ENCODE measurements at regions not wholly inside any gene's neighbourhood (a gene's known extent, or its start where the extent isn't known, plus 50 kb on each side); places are given as distances from the start of the nearest gene placed in this dataset.

- 6% methylated on average over 1 of the region's 1 CpG for WGBS (ENCODE audit: missing lambda C conversion rate)
- ATAC-seq (no peak), DNase-seq (ENCODE audit: low read depth in 1 of 2, low spot score in 1 of 2) (no peak), FAIRE-seq (no peak)
- no peak overlapping the region for H3K27ac ChIP-seq
- no peak overlapping the region for H3K4me2 ChIP-seq
- TF ChIP-seq CEBPB (IDR thresholded peaks at IDR 0.05) (no peak), RFX5 (IDR thresholded peaks at IDR 0.05) (no peak), RNF2 (IDR thresholded peaks at IDR 0.05; ENCODE audit: borderline replicate concordance, low read depth) (no peak), CHD2 (IDR thresholded peaks at IDR 0.05; ENCODE audit: low read length, partially characterized antibody) (no peak), TP53 (CRISPR knock-in tag; IDR thresholded peaks at IDR 0.05) (no peak), HOXB5 (CRISPR knock-in tag; IDR thresholded peaks at IDR 0.05) (no peak), HOXA7 (CRISPR knock-in tag; IDR thresholded peaks at IDR 0.05) (no peak), RCOR1 (IDR thresholded peaks at IDR 0.05; ENCODE audit: low read depth, low read length) (no peak), HDAC2 (IDR thresholded peaks at IDR 0.05) (no peak), FOSL2 (IDR thresholded peaks at IDR 0.05) (no peak), FOSL2 (CRISPR knock-in tag; IDR thresholded peaks at IDR 0.05) (no peak), MAZ (IDR thresholded peaks at IDR 0.05; ENCODE audit: borderline replicate concordance, low read depth, low read length) (no peak), KDM5A (IDR thresholded peaks at IDR 0.05) (no peak), CTCF (IDR thresholded peaks at IDR 0.05) (no peak), MYC (IDR thresholded peaks at IDR 0.05; ENCODE audit: borderline replicate concordance, low read length) (no peak), CBX2 (IDR thresholded peaks at IDR 0.05; ENCODE audit: borderline replicate concordance, low read depth) (no peak), MAX (IDR thresholded peaks at IDR 0.05) (no peak), EHMT2 (IDR thresholded peaks at IDR 0.05; ENCODE audit: low read depth) (no peak), ZNF302 (CRISPR knock-in tag; IDR thresholded peaks at IDR 0.05) (no peak)
- POLR2A ChIA-PET: no interaction called here
- H3K9me3 ChIP-seq: no peaks in the 10 kb centered on the region
- H3K4me3 ChIP-seq: no peak overlapping the region
- no peaks in the 10 kb centered on the region for H3K4me1 ChIP-seq
- CTCF ChIA-PET: interaction anchor here (0.6 kb wide), 1 partner anchor 264 kb away, joined by 3 read pairs; no protein-coding TSS in a partner anchor
These were observed 292.9 kb upstream of the GADL1 start for GRCh38 chr3:31187380-31187779.

- no peaks in the 10 kb centered on the region for H3K9me3 ChIP-seq
- ATAC-seq (no peak), FAIRE-seq (no peak), DNase-seq (ENCODE audit: low read depth in 1 of 2, low spot score in 1 of 2) (no peak)
- no peaks in the 10 kb centered on the region for H3K4me1 ChIP-seq
- CTCF ChIA-PET: no interaction called here
- 66% methylated on average over 6 of the region's 6 CpGs for WGBS (ENCODE audit: missing lambda C conversion rate)
- no peak overlapping the region for H3K4me2 ChIP-seq
- H3K4me3 ChIP-seq: no peak overlapping the region
- TF ChIP-seq TP53 (CRISPR knock-in tag; IDR thresholded peaks at IDR 0.05) (no peak), JUN (IDR thresholded peaks at IDR 0.05) (no peak), HOXB5 (CRISPR knock-in tag; IDR thresholded peaks at IDR 0.05) (no peak), NR3C1 (IDR thresholded peaks at IDR 0.05) (no peak), ESRRA (IDR thresholded peaks at IDR 0.05; ENCODE audit: borderline replicate concordance, low read length) (no peak), POLR2AphosphoS2 (conservative IDR thresholded peaks at IDR 0.05; ENCODE audit: low read length) (no peak), CHD4 (IDR thresholded peaks at IDR 0.05; ENCODE audit: borderline replicate concordance) (no peak), CEBPB (IDR thresholded peaks at IDR 0.05) (no peak), MYC (IDR thresholded peaks at IDR 0.05; ENCODE audit: borderline replicate concordance, low read length) (no peak), POLR2A (IDR thresholded peaks at IDR 0.05; ENCODE audit: low read length) (no peak), NFE2L2 (conservative IDR thresholded peaks at IDR 0.05; ENCODE audit: low read length) (no peak), PBX3 (IDR thresholded peaks at IDR 0.05) (no peak), GATA3 (IDR thresholded peaks at IDR 0.05; ENCODE audit: borderline replicate concordance) (no peak), CTCF (IDR thresholded peaks at IDR 0.05) (no peak)
- POLR2A ChIA-PET: no interaction called here
- no peak overlapping the region for H3K27ac ChIP-seq
These were observed 293.7 kb upstream of the GADL1 start for GRCh38 chr3:31188112-31188511.

All from A549 (cell line).